GM12891 (cell line): ENCODE measurements at regions not wholly inside any gene's neighbourhood (a gene's known extent, or its start where the extent isn't known, plus 50 kb on each side); places are given as distances from the start of the nearest gene placed in this dataset.

ENCODE experiments used
- POLR2A ChIP-seq: IDR thresholded peaks from 2 replicates; pipeline ENCODE4 v1.6.1; 2011; ENCODE audit warnings: low read depth, low read length, control low read depth
- POLR2AphosphoS5 ChIP-seq: IDR thresholded peaks from 2 replicates; pipeline ENCODE4 v1.6.1; 2011; ENCODE audit warnings: low read depth, low read length, control low read depth
- TAF1 ChIP-seq: IDR thresholded peaks from 2 replicates; pipeline ENCODE4 v1.6.1; 2011; ENCODE audit warnings: low read depth, low read length, control low read depth

GRCh38 chr17:43337684-43338428 lies 60.9 kb upstream of the ARL4D start:
- no peak for TF ChIP-seq POLR2AphosphoS5
- TF ChIP-seq TAF1, result no peak
- TF ChIP-seq POLR2A, result no peak
